ENCODE measurements at regions not wholly inside any gene's neighbourhood (a gene's known extent, or its start where the extent isn't known, plus 50 kb on each side); places are given as distances from the start of the nearest gene placed in this dataset.

GRCh38 chr21:25189497-25189896, 417.8 kb downstream of the MRPL39 start:
- TF ChIP-seq CTCF (IDR thresholded peaks at IDR 0.05; ENCODE audit: borderline replicate concordance, extremely low read depth, low read length, poor library complexity, severe bottlenecking) (no peak), EZH2 (IDR thresholded peaks at IDR 0.05; ENCODE audit: borderline replicate concordance, low read depth, low read length, severe bottlenecking) (no peak)

Data from DND-41 (cell line).